Keratinocyte (primary cell): ENCODE measurements at regions not wholly inside any gene's neighbourhood (a gene's known extent, or its start where the extent isn't known, plus 50 kb on each side); places are given as distances from the start of the nearest gene placed in this dataset.

ENCODE experiments used
- DNase-seq: peaks from one replicate; pipeline ENCODE4 v3.0.0-alpha.2; 2011; ENCODE audit warnings: low read depth, missing footprints, low spot score
- FAIRE-seq: peaks from 2 replicates; lab custom pipeline; 2011; peaks lifted over from hg19 to GRCh38; lab: Jason Lieb, UNC
- H2AFZ ChIP-seq: 2 replicates; pipeline ENCODE4 v1.6.0; 2012; ENCODE audit warnings: low read length, control low read depth, inconsistent platforms; ENCODE audit not compliant: control insufficient read depth
- H3K27ac ChIP-seq: 2 replicates; pipeline ENCODE4 v1.5.1; 2011; ENCODE audit warnings: low read length; ENCODE audit not compliant: control insufficient read depth, insufficient read depth
- H3K27me3 ChIP-seq: 3 replicates; pipeline ENCODE4 v1.6.0; 2011; ENCODE audit warnings: low read length; ENCODE audit not compliant: control insufficient read depth, insufficient read depth; ENCODE audit errors: extremely low read depth
- H3K36me3 ChIP-seq, 2 experiments: 2 replicates in 1 of 2; 3 replicates in 1 of 2; pipeline ENCODE4 v1.5.1; 2011; ENCODE audit warnings: low read length in 2 of 2, mild to moderate bottlenecking in 1 of 2; ENCODE audit not compliant: control insufficient read depth in 2 of 2, insufficient read depth in 2 of 2; ENCODE audit errors: extremely low read depth in 1 of 2
- H3K4me1 ChIP-seq: 3 replicates; pipeline ENCODE4 v1.5.1; 2011; ENCODE audit warnings: low read length; ENCODE audit not compliant: control insufficient read depth, insufficient read depth; ENCODE audit errors: extremely low read depth
- H3K4me2 ChIP-seq: 3 replicates; pipeline ENCODE4 v1.6.0; 2011; ENCODE audit warnings: low read depth, low read length; ENCODE audit not compliant: control insufficient read depth, insufficient read depth; ENCODE audit errors: extremely low read depth
- H3K4me3 ChIP-seq, 3 experiments: fragments of 200-600 bp in 1 of 3; sonication (generic) in 1 of 3; 2 replicates in 2 of 3; 3 replicates in 1 of 3; pipeline ENCODE4 v1.5.1; 2011 to 2016; ENCODE audit warnings: low read length in 3 of 3, mild to moderate bottlenecking in 3 of 3, control low read depth in 2 of 3, inconsistent platforms in 1 of 3, low read depth in 1 of 3, mixed read lengths in 1 of 3, mixed run types in 1 of 3, moderate library complexity in 1 of 3; ENCODE audit not compliant: control insufficient read depth in 2 of 3, insufficient read depth in 2 of 3; ENCODE audit errors: extremely low read depth in 1 of 3
- H3K79me2 ChIP-seq: 2 replicates; pipeline ENCODE4 v1.6.0; 2012; ENCODE audit warnings: low read length; ENCODE audit not compliant: control insufficient read depth, insufficient read depth
- H3K9ac ChIP-seq: 3 replicates; pipeline ENCODE4 v1.6.0; 2011; ENCODE audit warnings: low read length; ENCODE audit not compliant: control insufficient read depth, insufficient read depth; ENCODE audit errors: extremely low read depth
- H3K9me1 ChIP-seq: 3 replicates; pipeline ENCODE4 v1.6.0; 2011; ENCODE audit warnings: low read length; ENCODE audit not compliant: control insufficient read depth, insufficient read depth; ENCODE audit errors: extremely low read depth
- H3K9me3 ChIP-seq: 2 replicates; pipeline ENCODE4 v1.5.1; 2012; ENCODE audit warnings: low read depth, low read length; ENCODE audit not compliant: control insufficient read depth
- H4K20me1 ChIP-seq: 3 replicates; pipeline ENCODE4 v1.6.0; 2011; ENCODE audit warnings: low read length; ENCODE audit not compliant: control insufficient read depth, insufficient read depth; ENCODE audit errors: extremely low read depth
- CTCF ChIP-seq, 3 experiments: IDR thresholded peaks in 1 of 3; conservative IDR thresholded peaks in 1 of 3; optimal IDR thresholded peaks in 1 of 3; 2 replicates in 2 of 3; 3 replicates in 1 of 3; pipeline versions ENCODE3 to v1.5.1; 2011; ENCODE audit warnings: low read length in 3 of 3, mild to moderate bottlenecking in 3 of 3, moderate library complexity in 2 of 3, control low read depth in 1 of 3, inconsistent platforms in 1 of 3; ENCODE audit not compliant: insufficient read depth in 2 of 3; ENCODE audit errors: extremely low read depth in 1 of 3
- EZH2 ChIP-seq: IDR thresholded peaks from one replicate; pipeline ENCODE4 v1.6.1; 2012; ENCODE audit warnings: inconsistent platforms, mild to moderate bottlenecking, low read length, moderate library complexity
- dilution Hi-C: fragments of 300-500 bp; cut with MboI; formaldehyde crosslinking; loops from one replicate; pipeline ENCODE4 v1.7.0; 2020; ENCODE audit warnings: low sequenced_read_pairs; ENCODE audit not compliant: extremely low pct_ligation_motif_present

- DNase-seq (no peak), FAIRE-seq (no peak)
- Histone ChIP-seq H3K4me3 (no peak overlapping the region), H4K20me1 (no peaks in the 10 kb centered on the region), H3K9ac (no peak overlapping the region), H3K4me1 (no peaks in the 10 kb centered on the region), H3K36me3 (no peaks in the 10 kb centered on the region), H3K79me2 (no peaks in the 10 kb centered on the region), H3K27me3 (no peaks in the 10 kb centered on the region), H3K9me1 (no peaks in the 10 kb centered on the region), H2AFZ (no peak overlapping the region), H3K9me3 (no peaks in the 10 kb centered on the region), H3K4me2 (no peak overlapping the region), H3K27ac (no peak overlapping the region)
- TF ChIP-seq CTCF (optimal IDR thresholded peaks at IDR 0.05 in 1 of 3, IDR thresholded peaks at IDR 0.05 in 1 of 3, conservative IDR thresholded peaks at IDR 0.05 in 1 of 3; ENCODE audit: extremely low read depth in 1 of 3, insufficient read depth in 2 of 3, low read length in 3 of 3) (no peak), EZH2 (no peak)
- dilution Hi-C loops: no loop called here
These were observed 1401.4 kb upstream of the TENM4 start for GRCh38 chr11:80842246-80842645.

- H3K27ac ChIP-seq: no peak overlapping the region
- no peak overlapping the region for H3K4me3 ChIP-seq
- H4K20me1 ChIP-seq: no peaks in the 10 kb centered on the region
- no peaks in the 10 kb centered on the region for H3K79me2 ChIP-seq
- H3K9ac ChIP-seq: no peak overlapping the region
- no peaks in the 10 kb centered on the region for H3K9me3 ChIP-seq
- FAIRE-seq: no peak
- dilution Hi-C loops: no loop called here
- TF ChIP-seq CTCF (optimal IDR thresholded peaks at IDR 0.05 in 1 of 3, IDR thresholded peaks at IDR 0.05 in 1 of 3, conservative IDR thresholded peaks at IDR 0.05 in 1 of 3; ENCODE audit: extremely low read depth in 1 of 3, insufficient read depth in 2 of 3, low read length in 3 of 3) (no peak), EZH2 (no peak)
- H3K36me3 ChIP-seq: no peaks in the 10 kb centered on the region
- H3K9me1 ChIP-seq: no peaks in the 10 kb centered on the region
- DNase-seq: no peak
- no peak overlapping the region for H3K4me2 ChIP-seq
- no peaks in the 10 kb centered on the region for H3K4me1 ChIP-seq
- H3K27me3 ChIP-seq: no peaks in the 10 kb centered on the region
- H2AFZ ChIP-seq: no peak overlapping the region
These were observed 1400.8 kb upstream of the TENM4 start for GRCh38 chr11:80841675-80842074.
